ENCODE measurements at regions not wholly inside any gene's neighbourhood (a gene's known extent, or its start where the extent isn't known, plus 50 kb on each side); places are given as distances from the start of the nearest gene placed in this dataset.

DNA sequence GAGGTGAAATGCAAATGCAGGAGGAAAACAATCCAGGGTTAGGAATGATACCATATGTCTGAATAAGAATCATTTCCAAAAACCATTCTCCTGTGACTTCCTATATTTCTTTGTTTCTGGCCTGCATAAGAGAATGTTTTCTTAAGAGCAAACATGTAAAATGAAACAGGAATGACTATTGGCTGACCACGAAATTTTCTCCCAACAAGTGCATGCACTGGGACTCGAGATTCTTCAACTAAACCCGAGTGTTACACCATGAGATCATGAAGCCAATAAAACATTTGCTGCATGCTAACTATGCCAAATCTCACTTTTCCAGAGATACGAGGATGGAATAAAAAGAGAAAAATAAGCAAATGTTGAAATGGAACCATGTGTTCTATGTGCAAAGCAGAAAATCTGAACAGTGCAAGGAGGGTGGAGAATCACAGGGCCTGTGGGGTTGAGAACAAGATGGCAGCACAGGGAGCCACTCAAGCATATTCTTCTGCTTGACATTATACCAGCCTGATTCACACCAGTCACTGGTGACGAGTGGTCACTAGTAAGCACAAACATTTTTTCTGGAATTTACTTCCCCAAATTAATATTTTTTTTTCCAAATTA lies 212.2 kb upstream of the FOXA2 start:
- TF ChIP-seq, protein P1, sequence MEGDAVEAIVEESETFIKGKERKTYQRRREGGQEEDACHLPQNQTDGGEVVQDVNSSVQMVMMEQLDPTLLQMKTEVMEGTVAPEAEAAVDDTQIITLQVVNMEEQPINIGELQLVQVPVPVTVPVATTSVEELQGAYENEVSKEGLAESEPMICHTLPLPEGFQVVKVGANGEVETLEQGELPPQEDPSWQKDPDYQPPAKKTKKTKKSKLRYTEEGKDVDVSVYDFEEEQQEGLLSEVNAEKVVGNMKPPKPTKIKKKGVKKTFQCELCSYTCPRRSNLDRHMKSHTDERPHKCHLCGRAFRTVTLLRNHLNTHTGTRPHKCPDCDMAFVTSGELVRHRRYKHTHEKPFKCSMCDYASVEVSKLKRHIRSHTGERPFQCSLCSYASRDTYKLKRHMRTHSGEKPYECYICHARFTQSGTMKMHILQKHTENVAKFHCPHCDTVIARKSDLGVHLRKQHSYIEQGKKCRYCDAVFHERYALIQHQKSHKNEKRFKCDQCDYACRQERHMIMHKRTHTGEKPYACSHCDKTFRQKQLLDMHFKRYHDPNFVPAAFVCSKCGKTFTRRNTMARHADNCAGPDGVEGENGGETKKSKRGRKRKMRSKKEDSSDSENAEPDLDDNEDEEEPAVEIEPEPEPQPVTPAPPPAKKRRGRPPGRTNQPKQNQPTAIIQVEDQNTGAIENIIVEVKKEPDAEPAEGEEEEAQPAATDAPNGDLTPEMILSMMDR (IDR thresholded peaks at IDR 0.05) = no peak
- TF ChIP-seq MAFK (IDR thresholded peaks at IDR 0.05; ENCODE audit: partially characterized antibody) (no peak), BHLHE40 (IDR thresholded peaks at IDR 0.05; ENCODE audit: low read depth, low read length) (no peak), KDM1A (IDR thresholded peaks at IDR 0.05; ENCODE audit: low read depth) (no peak), RCOR1 (IDR thresholded peaks at IDR 0.05; ENCODE audit: low read depth, low read length) (no peak), POLR2A (IDR thresholded peaks at IDR 0.05; ENCODE audit: low read length) (no peak), HDAC2 (IDR thresholded peaks at IDR 0.05) (no peak)
- TF ChIP-seq, protein P2, sequence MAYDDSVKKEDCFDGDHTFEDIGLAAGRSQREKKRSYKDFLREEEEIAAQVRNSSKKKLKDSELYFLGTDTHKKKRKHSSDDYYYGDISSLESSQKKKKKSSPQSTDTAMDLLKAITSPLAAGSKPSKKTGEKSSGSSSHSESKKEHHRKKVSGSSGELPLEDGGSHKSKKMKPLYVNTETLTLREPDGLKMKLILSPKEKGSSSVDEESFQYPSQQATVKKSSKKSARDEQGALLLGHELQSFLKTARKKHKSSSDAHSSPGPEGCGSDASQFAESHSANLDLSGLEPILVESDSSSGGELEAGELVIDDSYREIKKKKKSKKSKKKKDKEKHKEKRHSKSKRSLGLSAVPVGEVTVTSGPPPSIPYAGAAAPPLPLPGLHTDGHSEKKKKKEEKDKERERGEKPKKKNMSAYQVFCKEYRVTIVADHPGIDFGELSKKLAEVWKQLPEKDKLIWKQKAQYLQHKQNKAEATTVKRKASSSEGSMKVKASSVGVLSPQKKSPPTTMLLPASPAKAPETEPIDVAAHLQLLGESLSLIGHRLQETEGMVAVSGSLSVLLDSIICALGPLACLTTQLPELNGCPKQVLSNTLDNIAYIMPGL (CRISPR knock-in tag; IDR thresholded peaks at IDR 0.05; ENCODE audit: borderline replicate concordance) = no peak
